Endothelial cell of umbilical vein (primary cell): ENCODE measurements at regions not wholly inside any gene's neighbourhood (a gene's known extent, or its start where the extent isn't known, plus 50 kb on each side); places are given as distances from the start of the nearest gene placed in this dataset.

Experiments
- BruUV-seq: library from RNA; stranded (reverse); fragments of 400-500 nt; replicated peaks from 2 replicates; lab custom pipeline; 2021; lab: Mats Ljungman, UMichigan
- CTCF ChIA-PET: fragments of 300-600, 350-600 bp; sonication (Branson Sonifier 250); formaldehyde crosslinking; loops from one replicate; lab custom pipeline; 2021; ENCODE audit warnings: antibody characterized with exemption, inconsistent platforms; lab: Charles Lee
- POLR2A ChIA-PET: fragments of 300-600, 350-600 bp; sonication (Branson Sonifier 250); formaldehyde crosslinking; loops from one replicate; lab custom pipeline; 2021; ENCODE audit warnings: antibody characterized with exemption, inconsistent platforms; lab: Charles Lee
- DNase-seq: peaks from one replicate; pipeline ENCODE4 v3.0.0-alpha.2; 2011; ENCODE audit warnings: low read depth, low spot score
- FAIRE-seq: peaks from 2 replicates; lab custom pipeline; 2011; peaks lifted over from hg19 to GRCh38; lab: Jason Lieb, UNC
- H2AFZ ChIP-seq: 2 replicates; pipeline ENCODE4 v1.6.0; 2012; ENCODE audit warnings: low read depth, low read length, control low read depth, inconsistent platforms
- H3K27ac ChIP-seq: 2 replicates; pipeline ENCODE4 v1.5.1; 2011; ENCODE audit warnings: low read depth, mild to moderate bottlenecking, control low read depth, low read length, moderate library complexity; ENCODE audit not compliant: insufficient read depth
- H3K27me3 ChIP-seq, 2 experiments: 2 replicates each; pipeline versions ENCODE4 v1.6.0 to v1.6.1; 2011; ENCODE audit warnings: low read length in 2 of 2, mixed read lengths in 1 of 2; ENCODE audit not compliant: control insufficient read depth in 2 of 2, insufficient read depth in 2 of 2
- H3K36me3 ChIP-seq, 2 experiments: 2 replicates in 1 of 2; 3 replicates in 1 of 2; pipeline ENCODE4 v1.5.1; 2011; ENCODE audit warnings: low read length in 2 of 2, mild to moderate bottlenecking in 1 of 2, moderate library complexity in 1 of 2; ENCODE audit not compliant: control insufficient read depth in 2 of 2, insufficient read depth in 2 of 2; ENCODE audit errors: extremely low read depth in 1 of 2
- H3K4me1 ChIP-seq: 3 replicates; pipeline ENCODE4 v1.5.1; 2011; ENCODE audit warnings: mild to moderate bottlenecking, low read length; ENCODE audit not compliant: control insufficient read depth, insufficient read depth; ENCODE audit errors: extremely low read depth
- H3K4me2 ChIP-seq: 2 replicates; pipeline ENCODE4 v1.6.1; 2011; ENCODE audit warnings: low read length, control low read depth, mixed read lengths; ENCODE audit not compliant: insufficient read depth
- H3K4me3 ChIP-seq, 3 experiments: fragments of 200-600 bp in 1 of 3; sonication (generic), shearing (Covaris generic) in 1 of 3; replicated peaks in 1 of 3; 2 replicates each; pipeline ENCODE4 v1.5.1; 2011 to 2016; ENCODE audit warnings: control low read depth in 3 of 3, low read length in 3 of 3, mild to moderate bottlenecking in 2 of 3, inconsistent platforms in 1 of 3, low read depth in 1 of 3, moderate library complexity in 1 of 3; ENCODE audit not compliant: insufficient read depth in 1 of 3
- H3K79me2 ChIP-seq: 2 replicates; pipeline ENCODE4 v1.6.0; 2012; ENCODE audit warnings: low read length, inconsistent platforms; ENCODE audit not compliant: control insufficient read depth, insufficient read depth
- H3K9ac ChIP-seq: replicated peaks from 2 replicates; pipeline ENCODE3; 2011; ENCODE audit warnings: low read length, control low read depth; ENCODE audit not compliant: insufficient read depth; ENCODE audit errors: extremely low read depth
- H3K9me1 ChIP-seq: replicated peaks from 3 replicates; pipeline ENCODE4 v1.6.0; 2011; ENCODE audit warnings: mild to moderate bottlenecking, low read length; ENCODE audit not compliant: control insufficient read depth, insufficient read depth; ENCODE audit errors: extremely low read depth
- H3K9me3 ChIP-seq: replicated peaks from 2 replicates; pipeline ENCODE4 v1.5.1; 2012; ENCODE audit warnings: low read length, inconsistent platforms; ENCODE audit not compliant: control insufficient read depth, insufficient read depth
- H4K20me1 ChIP-seq: replicated peaks from 2 replicates; pipeline ENCODE3; 2011; ENCODE audit warnings: mild to moderate bottlenecking, low read length; ENCODE audit not compliant: control insufficient read depth, insufficient read depth; ENCODE audit errors: extremely low read depth
- CTCF ChIP-seq, 2 donors: IDR thresholded peaks; 1 replicate in 1 of 2; 2 replicates in 1 of 2; pipeline ENCODE4 v1.5.1; 2011; ENCODE audit warnings: low read length in 2 of 2, mild to moderate bottlenecking in 2 of 2, moderate library complexity in 2 of 2, control low read depth in 1 of 2, inconsistent platforms in 1 of 2, low read depth in 1 of 2; ENCODE audit not compliant: insufficient read depth in 1 of 2; ENCODE audit errors: extremely low read depth in 1 of 2
- EZH2 ChIP-seq: IDR thresholded peaks from 2 replicates; pipeline ENCODE4 v1.6.1; 2012; ENCODE audit warnings: borderline replicate concordance, low read depth, mild to moderate bottlenecking, moderate library complexity, low read length, inconsistent platforms; ENCODE audit not compliant: severe bottlenecking
- FOS ChIP-seq: IDR thresholded peaks from 2 replicates; pipeline ENCODE4 v1.6.1; 2011; ENCODE audit warnings: mild to moderate bottlenecking, low read length, moderate library complexity, borderline replicate concordance; ENCODE audit not compliant: insufficient read depth
- GATA2 ChIP-seq: IDR thresholded peaks from 2 replicates; pipeline ENCODE4 v1.7.0; 2011; ENCODE audit warnings: low read depth, mild to moderate bottlenecking, moderate library complexity, mixed read lengths, low read length; ENCODE audit not compliant: insufficient read length, insufficient read depth
- JUN ChIP-seq: IDR thresholded peaks from 2 replicates; pipeline ENCODE4 v1.6.1; 2011; ENCODE audit warnings: borderline replicate concordance, low read depth; ENCODE audit not compliant: insufficient read length, insufficient read depth
- POLR2AphosphoS5 ChIP-seq: IDR thresholded peaks from 2 replicates; pipeline ENCODE4 v1.6.1; 2012; ENCODE audit warnings: low read depth, mild to moderate bottlenecking, control low read depth, low read length, moderate library complexity; ENCODE audit not compliant: insufficient read depth
- dilution Hi-C: fragments of 300-500 bp; cut with MboI; formaldehyde crosslinking; loops from one replicate; pipeline ENCODE4 v1.15.0; 2019; ENCODE audit warnings: low sequenced_read_pairs; ENCODE audit not compliant: extremely low pct_ligation_motif_present
- intact Hi-C: fragments of 100-400 bp; cut with micrococcal nuclease; formaldehyde crosslinking; loops from one replicate; pipeline ENCODE4 v1.10.0; 2022

GRCh38 chr2:234592541-234592940, 95.7 kb upstream of the ARL4C start:
- no peak for DNase-seq
- H3K4me1 ChIP-seq, result no peaks in the 10 kb centered on the region
- no TSS peak for BruUV-seq
- no peaks in the 10 kb centered on the region for H3K36me3 ChIP-seq
- no peaks in the 10 kb centered on the region for H3K79me2 ChIP-seq
- POLR2A ChIA-PET, result no interaction called here
- intact Hi-C loops, result no loop called here
- H2AFZ ChIP-seq, result no peak overlapping the region
- dilution Hi-C loops, result no loop called here
- FAIRE-seq, result no peak
- no peaks in the 10 kb centered on the region for H4K20me1 ChIP-seq
- no peak overlapping the region for H3K27ac ChIP-seq
- H3K4me3 ChIP-seq, result no peak overlapping the region
- CTCF ChIA-PET, result interaction anchor here (1.2 kb wide), 1 partner anchor 47 kb away, joined by 4 read pairs; no protein-coding TSS in a partner anchor
- H3K4me2 ChIP-seq, result no peak overlapping the region
- H3K27me3 ChIP-seq, result peaks cover 0 to 8% of the 10 kb centered on the region in 2 experiments
- TF ChIP-seq FOS (no peak), CTCF (IDR thresholded peaks at IDR 0.05; ENCODE audit: extremely low read depth in 1 of 2, insufficient read depth in 1 of 2, low read depth in 1 of 2, low read length in 2 of 2) (no peak), JUN (no peak), GATA2 (no peak), EZH2 (no peak), POLR2AphosphoS5 (no peak)
- H3K9me1 ChIP-seq, result no peaks in the 10 kb centered on the region
- H3K9me3 ChIP-seq, result no peaks in the 10 kb centered on the region
- no peak overlapping the region for H3K9ac ChIP-seq
